WERI-Rb-1 (cell line): ENCODE measurements at regions not wholly inside any gene's neighbourhood (a gene's known extent, or its start where the extent isn't known, plus 50 kb on each side); places are given as distances from the start of the nearest gene placed in this dataset.

ENCODE experiments used
- DNase-seq: peaks from one replicate; pipeline ENCODE4 v3.0.0-alpha.2; 2020
- H3K27ac ChIP-seq: fragments of 250-450 bp; sonication (Bioruptor Pico); 2 replicates; pipeline ENCODE4 v1.5.1; 2020; ENCODE audit warnings: mild to moderate bottlenecking, moderate library complexity
- H3K27me3 ChIP-seq: fragments of 250-450 bp; sonication (Bioruptor Pico); 2 replicates; pipeline ENCODE4 v1.5.1; 2021; ENCODE audit warnings: mild to moderate bottlenecking, low read depth, moderate library complexity; ENCODE audit not compliant: insufficient read depth, severe bottlenecking
- H3K36me3 ChIP-seq: fragments of 250-450 bp; sonication (Bioruptor Pico); 2 replicates; pipeline ENCODE4 v1.5.1; 2020; ENCODE audit warnings: mild to moderate bottlenecking, moderate library complexity
- H3K4me3 ChIP-seq: 2 replicates; pipeline ENCODE4 v1.5.1; 2011; ENCODE audit warnings: low read depth, mild to moderate bottlenecking, control low read depth, low read length
- H3K9me3 ChIP-seq: fragments of 250-450 bp; sonication (Bioruptor Pico); 2 replicates; pipeline ENCODE4 v1.5.1; 2021; ENCODE audit warnings: mild to moderate bottlenecking, moderate library complexity; ENCODE audit not compliant: severe bottlenecking
- TF ChIP-seq, protein P1 (sequence below): IDR thresholded peaks from 2 replicates; pipeline ENCODE4 v1.5.1; 2011; ENCODE audit warnings: low read depth, mild to moderate bottlenecking, control low read depth, inconsistent platforms, low read length

DNA sequence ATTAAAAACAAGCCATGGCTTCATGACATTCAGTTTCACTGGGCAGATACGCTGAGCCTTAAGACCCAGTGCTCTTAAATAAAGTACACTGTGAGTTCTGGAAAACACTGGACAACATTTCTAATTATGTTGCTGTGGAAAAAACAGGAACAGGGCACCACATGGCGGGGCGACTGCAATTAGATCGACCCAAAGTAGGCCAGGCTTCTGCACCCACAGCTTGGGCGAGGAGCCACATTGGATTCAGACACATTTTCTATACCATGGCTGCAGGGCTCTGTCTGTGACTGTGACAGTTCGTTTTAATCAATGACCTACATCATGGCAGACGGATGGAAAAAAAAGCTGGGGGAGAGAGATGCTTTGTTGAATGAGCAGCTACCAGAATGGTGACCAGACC is 227.2 kb upstream of the HS6ST1 start:
- no peak for DNase-seq
- H3K4me3 ChIP-seq, result no peak overlapping the region
- TF ChIP-seq, protein P1, sequence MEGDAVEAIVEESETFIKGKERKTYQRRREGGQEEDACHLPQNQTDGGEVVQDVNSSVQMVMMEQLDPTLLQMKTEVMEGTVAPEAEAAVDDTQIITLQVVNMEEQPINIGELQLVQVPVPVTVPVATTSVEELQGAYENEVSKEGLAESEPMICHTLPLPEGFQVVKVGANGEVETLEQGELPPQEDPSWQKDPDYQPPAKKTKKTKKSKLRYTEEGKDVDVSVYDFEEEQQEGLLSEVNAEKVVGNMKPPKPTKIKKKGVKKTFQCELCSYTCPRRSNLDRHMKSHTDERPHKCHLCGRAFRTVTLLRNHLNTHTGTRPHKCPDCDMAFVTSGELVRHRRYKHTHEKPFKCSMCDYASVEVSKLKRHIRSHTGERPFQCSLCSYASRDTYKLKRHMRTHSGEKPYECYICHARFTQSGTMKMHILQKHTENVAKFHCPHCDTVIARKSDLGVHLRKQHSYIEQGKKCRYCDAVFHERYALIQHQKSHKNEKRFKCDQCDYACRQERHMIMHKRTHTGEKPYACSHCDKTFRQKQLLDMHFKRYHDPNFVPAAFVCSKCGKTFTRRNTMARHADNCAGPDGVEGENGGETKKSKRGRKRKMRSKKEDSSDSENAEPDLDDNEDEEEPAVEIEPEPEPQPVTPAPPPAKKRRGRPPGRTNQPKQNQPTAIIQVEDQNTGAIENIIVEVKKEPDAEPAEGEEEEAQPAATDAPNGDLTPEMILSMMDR, result no peak
- no peaks in the 10 kb centered on the region for H3K27me3 ChIP-seq
- H3K27ac ChIP-seq, result no peak overlapping the region
- no peaks in the 10 kb centered on the region for H3K9me3 ChIP-seq
- no peaks in the 10 kb centered on the region for H3K36me3 ChIP-seq

GRCh38 chr2:128547667-128548066 is 229.0 kb upstream of the HS6ST1 start:
- H3K27ac ChIP-seq, result no peak overlapping the region
- H3K36me3 ChIP-seq, result no peaks in the 10 kb centered on the region
- no peaks in the 10 kb centered on the region for H3K27me3 ChIP-seq
- TF ChIP-seq, protein P1, result no peak
- H3K9me3 ChIP-seq, result no peaks in the 10 kb centered on the region
- DNase-seq, result no peak
- H3K4me3 ChIP-seq, result no peak overlapping the region

GRCh38 chr2:128548461-128548891 is 229.8 kb upstream of the HS6ST1 start:
- Histone ChIP-seq H3K27me3 (no peaks in the 10 kb centered on the region), H3K9me3 (no peaks in the 10 kb centered on the region), H3K4me3 (no peak overlapping the region), H3K27ac (no peak overlapping the region), H3K36me3 (no peaks in the 10 kb centered on the region)
- DNase-seq, result no peak
- TF ChIP-seq, protein P1, result no peak

DNA sequence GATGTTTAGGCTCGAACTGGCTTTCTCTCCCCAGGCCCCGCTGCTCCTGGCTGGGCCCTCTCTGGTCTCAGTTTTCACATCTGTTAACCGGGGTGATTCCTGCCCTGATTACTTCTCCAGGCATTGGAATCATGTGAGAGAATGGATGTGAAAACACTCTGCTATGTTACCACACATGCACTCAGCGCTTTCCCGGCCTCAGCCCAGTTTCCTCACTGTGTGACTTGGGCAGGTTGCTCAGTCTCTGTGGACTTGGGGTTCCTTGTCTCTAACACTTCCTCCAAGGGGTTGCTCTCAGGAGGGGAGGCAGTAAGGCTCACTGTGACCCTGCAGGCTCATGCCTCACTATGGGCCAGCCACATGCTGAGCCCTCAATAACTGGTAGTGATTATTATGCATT is 230.4 kb upstream of the HS6ST1 start:
- H3K9me3 ChIP-seq, result no peaks in the 10 kb centered on the region
- no peak for DNase-seq
- no peak overlapping the region for H3K4me3 ChIP-seq
- TF ChIP-seq, protein P1, result no peak
- no peaks in the 10 kb centered on the region for H3K36me3 ChIP-seq
- no peaks in the 10 kb centered on the region for H3K27me3 ChIP-seq
- H3K27ac ChIP-seq, result no peak overlapping the region

DNA sequence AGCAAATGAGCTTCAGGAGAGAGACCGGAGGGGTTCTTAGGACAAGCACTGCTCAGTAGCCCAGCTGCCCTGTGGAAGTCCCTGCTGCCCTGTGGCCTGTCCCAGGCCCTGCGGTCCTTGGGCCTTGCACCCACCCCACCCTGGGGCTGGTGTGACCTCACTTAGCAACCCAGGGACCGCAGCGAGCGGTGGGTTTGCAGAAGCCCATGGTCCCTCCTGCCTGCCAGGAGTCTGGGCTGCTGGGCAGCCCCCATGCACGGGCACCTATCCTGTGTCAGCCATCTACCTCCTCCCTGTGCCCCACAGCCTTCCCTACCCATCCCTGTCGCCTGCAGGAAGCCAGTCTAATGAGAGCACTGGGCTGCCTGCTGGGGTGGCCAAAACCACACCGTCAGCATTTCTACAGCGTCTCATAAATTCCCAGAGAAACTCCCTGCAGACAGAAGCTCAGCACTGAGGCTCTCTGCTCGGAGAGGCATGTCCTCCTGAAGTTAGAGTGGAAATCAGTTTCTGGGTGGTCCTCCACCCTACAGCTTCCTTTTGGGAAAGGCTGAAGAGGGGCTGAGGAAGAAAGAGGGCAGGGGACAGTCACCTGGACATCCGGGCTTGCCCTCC is 231.1 kb upstream of the HS6ST1 start:
- DNase-seq, result no peak
- no peak overlapping the region for H3K27ac ChIP-seq
- TF ChIP-seq, protein P1, result no peak
- no peaks in the 10 kb centered on the region for H3K9me3 ChIP-seq
- no peak overlapping the region for H3K4me3 ChIP-seq
- H3K27me3 ChIP-seq, result no peaks in the 10 kb centered on the region
- no peaks in the 10 kb centered on the region for H3K36me3 ChIP-seq

GRCh38 chr2:128550389-128550788 is 231.7 kb upstream of the HS6ST1 start:
- Histone ChIP-seq H3K36me3 (no peaks in the 10 kb centered on the region), H3K9me3 (no peaks in the 10 kb centered on the region), H3K27ac (no peak overlapping the region), H3K4me3 (no peak overlapping the region), H3K27me3 (no peaks in the 10 kb centered on the region)
- DNase-seq, result no peak
- TF ChIP-seq, protein P1, result no peak
